Lower leg skin (tissue), 3 donors: ENCODE measurements at regions not wholly inside any gene's neighbourhood (a gene's known extent, or its start where the extent isn't known, plus 50 kb on each side); places are given as distances from the start of the nearest gene placed in this dataset.

ENCODE experiments used
- CTCF ChIP-seq, 3 donors: fragments of 450-650 bp; IDR thresholded peaks; one replicate each; pipeline ENCODE4 v1.5.1; 2016; ENCODE audit warnings: antibody characterized with exemption in 3 of 3, mild to moderate bottlenecking in 3 of 3, moderate library complexity in 2 of 3
- POLR2A ChIP-seq, 2 donors: fragments of 450-650 bp; IDR thresholded peaks; one replicate each; pipeline ENCODE4 v1.6.1; 2016 to 2017; ENCODE audit warnings: antibody characterized with exemption in 2 of 2, mild to moderate bottlenecking in 1 of 2, moderate library complexity in 1 of 2

- TF ChIP-seq POLR2A (IDR thresholded peaks at IDR 0.05) (no peak), CTCF (IDR thresholded peaks at IDR 0.05) (no peak)
Measured at GRCh38 chr4:32470087-32470585, 1750.0 kb downstream of the PCDH7 start.
